IMR-90 (cell line): ENCODE measurements at regions not wholly inside any gene's neighbourhood (a gene's known extent, or its start where the extent isn't known, plus 50 kb on each side); places are given as distances from the start of the nearest gene placed in this dataset.
A peak's percentile ranks its signal among the peaks of the same experiment; 100 is the strongest.

Experiments
- ATAC-seq: fragments of 200-7000 bp; cut with Tn5 transposase; 2 replicates; pipeline ENCODE4 v1.9.1; 2020; ENCODE audit warnings: low read depth, mild to moderate bottlenecking, moderate library complexity
- BruUV-seq: library from RNA; stranded (reverse); fragments of 400-500 nt; replicated peaks from 2 replicates; lab custom pipeline; 2021; lab: Mats Ljungman, UMichigan
- CTCF ChIA-PET: fragments of 300-600 bp; formaldehyde crosslinking; extraction: SDS; loops from one replicate; lab custom pipeline; 2021; ENCODE audit warnings: antibody characterized with exemption; lab: Yijun Ruan, JAX
- POLR2A ChIA-PET: fragments of 300-600 bp; sonication (Branson Sonifier 250); formaldehyde crosslinking; loops from one replicate; lab custom pipeline; 2022; ENCODE audit warnings: antibody characterized with exemption; ENCODE audit not compliant: unreplicated experiment; lab: Charles Lee
- DNase-seq: peaks from one replicate; pipeline ENCODE4 v3.0.0; 2013
- H2AFZ ChIP-seq: replicated peaks from 2 replicates; pipeline ENCODE3; 2013; ENCODE audit warnings: low read length, mild to moderate bottlenecking; ENCODE audit not compliant: poor library complexity
- H2AK5ac ChIP-seq: 2 replicates; pipeline ENCODE4 v1.6.1; 2013; ENCODE audit warnings: low read depth, low read length, inconsistent platforms
- H2AK9ac ChIP-seq: replicated peaks from 2 replicates; pipeline ENCODE3; 2013; ENCODE audit warnings: mild to moderate bottlenecking, low read depth, low read length, moderate library complexity; ENCODE audit not compliant: poor library complexity
- H2BK120ac ChIP-seq: 2 replicates; pipeline ENCODE4 v1.6.1; 2013; ENCODE audit warnings: low read depth, low read length, inconsistent platforms
- H2BK15ac ChIP-seq: 3 replicates; pipeline ENCODE4 v1.6.1; 2013; ENCODE audit warnings: low read depth, low read length, inconsistent platforms
- H2BK20ac ChIP-seq: 2 replicates; pipeline ENCODE4 v1.6.1; 2013; ENCODE audit warnings: low read depth, mild to moderate bottlenecking, inconsistent platforms, low read length, moderate library complexity
- H2BK5ac ChIP-seq: 2 replicates; pipeline ENCODE4 v1.6.1; 2013; ENCODE audit warnings: mild to moderate bottlenecking, low read depth, low read length, inconsistent platforms; ENCODE audit not compliant: poor library complexity, severe bottlenecking
- H3K14ac ChIP-seq: replicated peaks from 2 replicates; pipeline ENCODE4 v1.6.1; 2013; ENCODE audit warnings: low read depth, low read length, inconsistent platforms
- H3K18ac ChIP-seq: 2 replicates; pipeline ENCODE4 v1.6.1; 2013; ENCODE audit warnings: low read depth, low read length, control low read depth
- H3K23ac ChIP-seq: 2 replicates; pipeline ENCODE4 v1.6.1; 2013; ENCODE audit warnings: low read depth, low read length, inconsistent platforms
- H3K27ac ChIP-seq: 2 replicates; pipeline ENCODE4 v1.5.1; 2013; ENCODE audit warnings: mild to moderate bottlenecking, control low read depth, low read length; ENCODE audit not compliant: insufficient read depth
- H3K27me3 ChIP-seq: 2 replicates; pipeline ENCODE4 v1.6.1; 2013; ENCODE audit warnings: low read length; ENCODE audit not compliant: control insufficient read depth, insufficient read depth
- H3K36me3 ChIP-seq: 2 replicates; pipeline ENCODE4 v1.6.1; 2013; ENCODE audit warnings: low read length, mixed read lengths; ENCODE audit not compliant: control insufficient read depth, insufficient read depth
- H3K4ac ChIP-seq: 2 replicates; pipeline ENCODE4 v1.6.1; 2013; ENCODE audit warnings: low read depth, low read length, inconsistent platforms
- H3K4me1 ChIP-seq: 2 replicates; pipeline ENCODE4 v1.6.1; 2013; ENCODE audit warnings: low read length, mixed read lengths; ENCODE audit not compliant: control insufficient read depth, insufficient read depth
- H3K4me2 ChIP-seq: 2 replicates; pipeline ENCODE4 v1.6.1; 2013; ENCODE audit warnings: low read depth, mild to moderate bottlenecking, control low read depth, low read length, moderate library complexity
- H3K4me3 ChIP-seq: 2 replicates; pipeline ENCODE4 v1.5.1; 2013; ENCODE audit warnings: low read depth, mild to moderate bottlenecking, control low read depth, low read length, moderate library complexity; ENCODE audit not compliant: insufficient read depth
- H3K56ac ChIP-seq: 2 replicates; pipeline ENCODE4 v1.6.1; 2013; ENCODE audit warnings: low read length, inconsistent platforms; ENCODE audit not compliant: insufficient read depth; ENCODE audit errors: extremely low read depth
- H3K79me1 ChIP-seq, 2 experiments: 2 replicates each; pipeline ENCODE4 v1.6.1; 2013; ENCODE audit warnings: low read length in 2 of 2, inconsistent platforms in 1 of 2, low read depth in 1 of 2
- H3K9ac ChIP-seq: 2 replicates; pipeline ENCODE4 v1.6.1; 2013; ENCODE audit warnings: low read depth, low read length, control low read depth
- H3K9me1 ChIP-seq: 2 replicates; pipeline ENCODE4 v1.6.1; 2013; ENCODE audit warnings: low read length, inconsistent platforms; ENCODE audit not compliant: insufficient read depth
- H3K9me3 ChIP-seq: 2 replicates; pipeline ENCODE4 v1.6.1; 2013; ENCODE audit warnings: low read length; ENCODE audit not compliant: control insufficient read depth, insufficient read depth
- H4K20me1 ChIP-seq: 2 replicates; pipeline ENCODE4 v1.6.1; 2013; ENCODE audit warnings: low read length, inconsistent platforms; ENCODE audit not compliant: insufficient read depth
- H4K5ac ChIP-seq: 2 replicates; pipeline ENCODE4 v1.6.1; 2013; ENCODE audit warnings: mild to moderate bottlenecking, low read depth, low read length, control low read depth
- H4K8ac ChIP-seq, 2 experiments: 2 replicates each; pipeline ENCODE4 v1.6.1; 2013; ENCODE audit warnings: low read depth in 2 of 2, low read length in 2 of 2, control low read depth in 1 of 2, inconsistent platforms in 1 of 2
- H4K91ac ChIP-seq: 2 replicates; pipeline ENCODE4 v1.6.1; 2013; ENCODE audit warnings: low read depth, low read length, inconsistent platforms; ENCODE audit not compliant: insufficient read depth
- BHLHE40 ChIP-seq: fragments of 150-350 bp; IDR thresholded peaks from 2 replicates; pipeline ENCODE4 v1.6.1; 2016; ENCODE audit warnings: mild to moderate bottlenecking, low read depth, low read length
- CEBPB ChIP-seq: IDR thresholded peaks from 2 replicates; pipeline ENCODE4 v1.6.1; 2012; ENCODE audit warnings: low read depth, low read length, improper control_type of control experiment
- CHD1 ChIP-seq: IDR thresholded peaks from 2 replicates; pipeline ENCODE4 v1.6.1; 2012; ENCODE audit warnings: low read depth, low read length, improper control_type of control experiment
- FOS ChIP-seq: fragments of 150-350 bp; IDR thresholded peaks from 2 replicates; pipeline ENCODE4 v1.6.1; 2016; ENCODE audit warnings: low read depth, low read length
- MAFK ChIP-seq: IDR thresholded peaks from 2 replicates; pipeline ENCODE4 v1.6.1; 2012; ENCODE audit warnings: low read depth, low read length, improper control_type of control experiment
- NFE2L2 ChIP-seq: fragments of 150-350 bp; IDR thresholded peaks from 2 replicates; pipeline ENCODE4 v1.6.1; 2016; ENCODE audit warnings: low read depth, mild to moderate bottlenecking, low read length
- POLR2A ChIP-seq: IDR thresholded peaks from 2 replicates; pipeline ENCODE4 v1.6.1; 2012; ENCODE audit warnings: mild to moderate bottlenecking, low read depth, low read length
- RAD21 ChIP-seq: IDR thresholded peaks from 2 replicates; pipeline ENCODE4 v1.6.1; 2012; ENCODE audit warnings: low read length, improper control_type of control experiment
- RCOR1 ChIP-seq: IDR thresholded peaks from 2 replicates; pipeline ENCODE4 v1.6.1; 2012; ENCODE audit warnings: mild to moderate bottlenecking, low read length, improper control_type of control experiment; ENCODE audit not compliant: insufficient replicate concordance
- SMC3 ChIP-seq: fragments of 150-350 bp; IDR thresholded peaks from 2 replicates; pipeline ENCODE4 v1.6.1; 2016; ENCODE audit warnings: low read depth, mild to moderate bottlenecking, antibody characterized with exemption, low read length, moderate library complexity
- dilution Hi-C: fragments of 300-500 bp; cut with HindIII; formaldehyde crosslinking; loops from one replicate; pipeline ENCODE4 v1.14.3; 2018; ENCODE audit warnings: low sequenced_read_pairs; ENCODE audit not compliant: unreplicated experiment
- in situ Hi-C: fragments of 300-500 bp; cut with MboI; formaldehyde crosslinking; loops from 3 replicates; pipeline ENCODE4 v1.14.3; 2019; ENCODE audit warnings: low sequenced_read_pairs, inconsistent platforms, mixed read lengths
- intact Hi-C: fragments of 100-400 bp; cut with micrococcal nuclease; formaldehyde crosslinking; loops from 2 replicates; pipeline ENCODE4 v1.10.0; 2022
- TF ChIP-seq, protein P1 (sequence below): conservative IDR thresholded peaks from 2 replicates; pipeline ENCODE4 v1.5.1; 2012; ENCODE audit warnings: mild to moderate bottlenecking, low read depth, low read length, improper control_type of control experiment
- TF ChIP-seq, protein P2 (sequence below): fragments of 150-350 bp; IDR thresholded peaks from 2 replicates; pipeline ENCODE4 v1.6.1; 2017; ENCODE audit warnings: mild to moderate bottlenecking, antibody characterized with exemption, low read length, low read depth

DNA sequence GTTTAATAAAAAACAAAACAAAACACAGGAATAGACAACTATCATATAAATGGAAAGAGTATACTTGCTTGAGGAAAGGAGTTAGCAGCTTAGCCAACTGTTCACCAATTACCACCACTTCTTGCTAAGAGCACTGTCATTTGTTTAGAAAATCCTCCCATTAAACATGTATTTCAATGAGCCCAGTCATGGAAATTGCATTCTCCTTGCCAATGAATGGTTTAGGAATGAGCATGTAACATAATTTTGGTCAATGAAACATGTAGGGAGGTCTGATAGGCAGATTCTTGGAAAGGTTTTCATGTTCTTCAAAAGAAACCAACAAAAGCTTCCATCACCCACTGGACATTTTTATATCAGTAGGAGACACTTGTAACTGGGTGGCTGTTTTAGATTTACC is 502.8 kb upstream of the PAPPA start:
- in situ Hi-C loops (no loop called here), intact Hi-C loops (loop anchor here (1.0 to 5.0 kb wide), 4 partner anchors 23 to 54 kb away; no protein-coding TSS in a partner anchor), dilution Hi-C loops (no loop called here)
- BruUV-seq: no TSS peak
- Histone ChIP-seq H3K23ac (peak overlapping the region; percentile 66; the same call in 1 of the 2 replicates), H3K27me3 (no peaks in the 10 kb centered on the region), H4K20me1 (no peaks in the 10 kb centered on the region), H3K79me1 (no peaks in the 10 kb centered on the region; a peak in 2 of 4 replicates), H2BK15ac (peak overlapping the region; percentile 69; the same call in 1 of the 3 replicates), H3K9ac (no peak overlapping the region; the same call in 1 of the 2 replicates), H2AFZ (no peak overlapping the region), H3K14ac (peak overlapping the region; percentile 86), H3K9me1 (peaks cover 3% of the 10 kb centered on the region), H3K4me3 (no peak overlapping the region), H2BK5ac (peak overlapping the region; percentile 78), H3K56ac (peak overlapping the region; percentile 76), H3K18ac (peak overlapping the region; percentile 50), H4K91ac (peak overlapping the region; percentile 92), H3K4ac (peak overlapping the region; percentile 94; the same call in 1 of the 2 replicates), H2AK5ac (no peak overlapping the region), H3K9me3 (no peaks in the 10 kb centered on the region), H2AK9ac (no peak overlapping the region), H4K5ac (peak overlapping the region; percentile 79; the same call in 1 of the 2 replicates), H3K27ac (peak overlapping the region; percentile 11; the same call in 1 of the 2 replicates), H3K4me2 (peak overlapping the region; percentile 19; the same call in 1 of the 2 replicates), H3K36me3 (no peaks in the 10 kb centered on the region), H4K8ac (peak overlapping the region; percentile 59 to 60; a peak in 3 of 4 replicates), H2BK120ac (peak overlapping the region; percentile 98), H3K4me1 (peaks cover 12% of the 10 kb centered on the region), H2BK20ac (peak overlapping the region; percentile 93)
- TF ChIP-seq NFE2L2: peak; percentile 96
- peak; percentile 53; the same call in 1 of the 2 replicates for TF ChIP-seq MAFK
- TF ChIP-seq, protein P1, sequence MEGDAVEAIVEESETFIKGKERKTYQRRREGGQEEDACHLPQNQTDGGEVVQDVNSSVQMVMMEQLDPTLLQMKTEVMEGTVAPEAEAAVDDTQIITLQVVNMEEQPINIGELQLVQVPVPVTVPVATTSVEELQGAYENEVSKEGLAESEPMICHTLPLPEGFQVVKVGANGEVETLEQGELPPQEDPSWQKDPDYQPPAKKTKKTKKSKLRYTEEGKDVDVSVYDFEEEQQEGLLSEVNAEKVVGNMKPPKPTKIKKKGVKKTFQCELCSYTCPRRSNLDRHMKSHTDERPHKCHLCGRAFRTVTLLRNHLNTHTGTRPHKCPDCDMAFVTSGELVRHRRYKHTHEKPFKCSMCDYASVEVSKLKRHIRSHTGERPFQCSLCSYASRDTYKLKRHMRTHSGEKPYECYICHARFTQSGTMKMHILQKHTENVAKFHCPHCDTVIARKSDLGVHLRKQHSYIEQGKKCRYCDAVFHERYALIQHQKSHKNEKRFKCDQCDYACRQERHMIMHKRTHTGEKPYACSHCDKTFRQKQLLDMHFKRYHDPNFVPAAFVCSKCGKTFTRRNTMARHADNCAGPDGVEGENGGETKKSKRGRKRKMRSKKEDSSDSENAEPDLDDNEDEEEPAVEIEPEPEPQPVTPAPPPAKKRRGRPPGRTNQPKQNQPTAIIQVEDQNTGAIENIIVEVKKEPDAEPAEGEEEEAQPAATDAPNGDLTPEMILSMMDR: no peak
- TF ChIP-seq SMC3: 0 out of 2 replicates have a peak, but pooled peaks have one; percentile 9
- peak; percentile 67; the same call in 1 of the 2 replicates for TF ChIP-seq POLR2A
- no peak for TF ChIP-seq BHLHE40
- TF ChIP-seq CHD1: no peak
- TF ChIP-seq FOS: peak; percentile 81
- TF ChIP-seq RCOR1: no peak
- peak; percentile 21; the same call in 1 of the 2 replicates for TF ChIP-seq RAD21
- TF ChIP-seq, protein P2, sequence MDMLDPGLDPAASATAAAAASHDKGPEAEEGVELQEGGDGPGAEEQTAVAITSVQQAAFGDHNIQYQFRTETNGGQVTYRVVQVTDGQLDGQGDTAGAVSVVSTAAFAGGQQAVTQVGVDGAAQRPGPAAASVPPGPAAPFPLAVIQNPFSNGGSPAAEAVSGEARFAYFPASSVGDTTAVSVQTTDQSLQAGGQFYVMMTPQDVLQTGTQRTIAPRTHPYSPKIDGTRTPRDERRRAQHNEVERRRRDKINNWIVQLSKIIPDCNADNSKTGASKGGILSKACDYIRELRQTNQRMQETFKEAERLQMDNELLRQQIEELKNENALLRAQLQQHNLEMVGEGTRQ: no peak
- peak; percentile 71; the same call in 1 of the 2 replicates for TF ChIP-seq CEBPB
- CTCF ChIA-PET: interaction anchor here (0.6 to 1.0 kb wide), 2 partner anchors 17 to 57 kb away, joined by 3 read pairs; no protein-coding TSS in a partner anchor
- POLR2A ChIA-PET: no interaction called here
- ATAC-seq: peak; percentile 58
- DNase-seq: peak; percentile 98
